ENCODE measurements at regions not wholly inside any gene's neighbourhood (a gene's known extent, or its start where the extent isn't known, plus 50 kb on each side); places are given as distances from the start of the nearest gene placed in this dataset.

- WGBS, 2 experiments (ENCODE audit: extremely low coverage in 1 of 2, insufficient coverage in 1 of 2, insufficient read length in 1 of 2, insufficient replicate concordance in 2 of 2, low coverage in 1 of 2, low lambda C conversion rate in 2 of 2, missing lambda C conversion rate in 1 of 2), result 67% methylated on average over 1 of the region's 1 CpG; no CpG with 5 or more reads in 1 of the 2 experiments
- TF ChIP-seq BRCA1 (IDR thresholded peaks at IDR 0.05; ENCODE audit: low read depth, low read length), result no peak
- TF ChIP-seq SP1 (IDR thresholded peaks at IDR 0.05; ENCODE audit: low read depth, low read length), result no peak
- TF ChIP-seq JUND (IDR thresholded peaks at IDR 0.05; ENCODE audit: low read length), result no peak
- TF ChIP-seq MAFK (IDR thresholded peaks at IDR 0.05; ENCODE audit: low read depth, low read length), result no peak
- TF ChIP-seq CTCF (IDR thresholded peaks at IDR 0.05; ENCODE audit: control extremely low read depth in 1 of 3, insufficient read depth in 1 of 3, low read depth in 1 of 3, low read length in 3 of 3), result no peak
- TF ChIP-seq TEAD4 (IDR thresholded peaks at IDR 0.05; ENCODE audit: low read depth, low read length), result no peak
- TF ChIP-seq TCF12 (IDR thresholded peaks at IDR 0.05; ENCODE audit: low read depth, low read length), result no peak
- TF ChIP-seq RNF2 (IDR thresholded peaks at IDR 0.05; ENCODE audit: borderline replicate concordance, low read depth, low read length, missing control alignments, poor library complexity, severe bottlenecking), result no peak
- no peak for TF ChIP-seq KDM4A (IDR thresholded peaks at IDR 0.05; ENCODE audit: low read depth, low read length, severe bottlenecking)
- TF ChIP-seq KDM5A (IDR thresholded peaks at IDR 0.05; ENCODE audit: low read length), result no peak
Measured at GRCh38 chr9:16925426-16925825, 55.0 kb upstream of the BNC2 start.

More at GRCh38 chr9:16925426-16925825, 55.0 kb upstream of the BNC2 start:
- no peak overlapping the region for H4K91ac ChIP-seq (replicated peaks; ENCODE audit: insufficient read length, low read length)
- no peaks in the 10 kb centered on the region for H4K20me1 ChIP-seq (replicated peaks in 1 of 2; ENCODE audit: control insufficient read depth in 1 of 2, insufficient read depth in 2 of 2, low read length in 2 of 2)
- H3K9ac ChIP-seq (replicated peaks in 1 of 4; ENCODE audit: extremely low read depth in 1 of 4, low read depth in 3 of 4, low read length in 3 of 4), result no peak overlapping the region
- no peak overlapping the region for H3K27ac ChIP-seq (ENCODE audit: low read depth, low read length)
- no peaks in the 10 kb centered on the region; a peak in 1 of 8 replicates for H3K36me3 ChIP-seq (ENCODE audit: control insufficient read depth in 2 of 4, insufficient read depth in 4 of 4, low read length in 3 of 4)
- ChIA-PET POLR2A (ENCODE audit: partially characterized antibody) (no interaction called here), CTCF (ENCODE audit: partially characterized antibody) (interaction anchor here (0.5 kb wide), 1 partner anchor 322 kb away, joined by 3 read pairs; no protein-coding TSS in a partner anchor)
- H3K9me3 ChIP-seq (ENCODE audit: insufficient read depth in 2 of 2, low read depth in 1 of 2, low read length in 1 of 2), result peaks cover 10 to 16% of the 10 kb centered on the region in 2 experiments; a peak in 3 of 4 replicates
- H2AK5ac ChIP-seq (ENCODE audit: low read depth, low read length), result no peak overlapping the region
- DNase-seq (ENCODE audit: low read depth in 1 of 2, low spot score in 2 of 2) (no peak), FAIRE-seq (no peak)
- H4K8ac ChIP-seq (ENCODE audit: extremely low read depth, insufficient read depth, low read length), result no peak overlapping the region
- no peaks in the 10 kb centered on the region for H3K79me2 ChIP-seq (ENCODE audit: control insufficient read depth in 1 of 2, insufficient read depth in 2 of 2, low read length in 2 of 2)
- no peak overlapping the region for H2BK20ac ChIP-seq (ENCODE audit: low read length)
- no peak overlapping the region for H2BK12ac ChIP-seq (ENCODE audit: low read depth, low read length)
- H2AFZ ChIP-seq (ENCODE audit: low read length), result no peak overlapping the region
- no peak overlapping the region for H3K14ac ChIP-seq (ENCODE audit: insufficient read length)
- no peak overlapping the region for H3K4ac ChIP-seq (replicated peaks; ENCODE audit: insufficient read length, low read depth, low read length)
- H4K5ac ChIP-seq (ENCODE audit: insufficient read length, low read depth, low read length), result no peak overlapping the region
- H3K4me1 ChIP-seq (replicated peaks in 1 of 4; ENCODE audit: control insufficient read depth in 3 of 4, insufficient read depth in 4 of 4, low read length in 3 of 4), result no peaks in the 10 kb centered on the region
- no peak overlapping the region for H3K23ac ChIP-seq (ENCODE audit: insufficient read length)
- H3K56ac ChIP-seq (replicated peaks; ENCODE audit: insufficient read length, low read depth, low read length), result no peak overlapping the region
- no peak overlapping the region for H2BK120ac ChIP-seq (replicated peaks; ENCODE audit: low read depth, low read length)
- H2BK15ac ChIP-seq (ENCODE audit: low read length), result no peak overlapping the region
- H3K79me1 ChIP-seq (ENCODE audit: low read depth, low read length), result no peaks in the 10 kb centered on the region
- no peak overlapping the region for H2BK5ac ChIP-seq (ENCODE audit: low read depth, low read length)
- no peak overlapping the region for H3K4me2 ChIP-seq (ENCODE audit: insufficient read depth in 1 of 2, low read depth in 2 of 2, low read length in 2 of 2)
- H3K18ac ChIP-seq (ENCODE audit: extremely low read depth, low read length), result no peak overlapping the region
- H3K27me3 ChIP-seq (replicated peaks in 1 of 4; ENCODE audit: control insufficient read depth in 3 of 4, extremely low read depth in 1 of 4, insufficient read depth in 3 of 4, low read length in 3 of 4), result peaks cover 0 to under 1% (median 0%) of the 10 kb centered on the region in 4 experiments; a peak in 3 of 7 replicates
- no peak overlapping the region for H3K4me3 ChIP-seq (ENCODE audit: extremely low read depth in 1 of 4, insufficient read depth in 2 of 4, low read depth in 3 of 4, low read length in 4 of 4)
- no peaks in the 10 kb centered on the region for H3K23me2 ChIP-seq (ENCODE audit: low read depth, low read length)

Measured in H1 (cell line).